IMR-90 (cell line): ENCODE measurements at regions not wholly inside any gene's neighbourhood (a gene's known extent, or its start where the extent isn't known, plus 50 kb on each side); places are given as distances from the start of the nearest gene placed in this dataset.

Source experiments
- FOS ChIP-seq: fragments of 150-350 bp; IDR thresholded peaks from 2 replicates; pipeline ENCODE4 v1.6.1; 2016; ENCODE audit warnings: low read depth, low read length
- NFE2L2 ChIP-seq: fragments of 150-350 bp; IDR thresholded peaks from 2 replicates; pipeline ENCODE4 v1.6.1; 2016; ENCODE audit warnings: low read depth, mild to moderate bottlenecking, low read length
- POLR2A ChIP-seq: IDR thresholded peaks from 2 replicates; pipeline ENCODE4 v1.6.1; 2012; ENCODE audit warnings: mild to moderate bottlenecking, low read depth, low read length
- RCOR1 ChIP-seq: IDR thresholded peaks from 2 replicates; pipeline ENCODE4 v1.6.1; 2012; ENCODE audit warnings: mild to moderate bottlenecking, low read length, improper control_type of control experiment; ENCODE audit not compliant: insufficient replicate concordance
- RFX5 ChIP-seq: IDR thresholded peaks from 2 replicates; pipeline ENCODE4 v1.8.0; 2012; ENCODE audit warnings: low read depth, mild to moderate bottlenecking, low read length, moderate library complexity
- SMC3 ChIP-seq: fragments of 150-350 bp; IDR thresholded peaks from 2 replicates; pipeline ENCODE4 v1.6.1; 2016; ENCODE audit warnings: low read depth, mild to moderate bottlenecking, antibody characterized with exemption, low read length, moderate library complexity
- TF ChIP-seq, protein P1 (sequence below): conservative IDR thresholded peaks from 2 replicates; pipeline ENCODE4 v1.5.1; 2012; ENCODE audit warnings: mild to moderate bottlenecking, low read depth, low read length, improper control_type of control experiment

DNA sequence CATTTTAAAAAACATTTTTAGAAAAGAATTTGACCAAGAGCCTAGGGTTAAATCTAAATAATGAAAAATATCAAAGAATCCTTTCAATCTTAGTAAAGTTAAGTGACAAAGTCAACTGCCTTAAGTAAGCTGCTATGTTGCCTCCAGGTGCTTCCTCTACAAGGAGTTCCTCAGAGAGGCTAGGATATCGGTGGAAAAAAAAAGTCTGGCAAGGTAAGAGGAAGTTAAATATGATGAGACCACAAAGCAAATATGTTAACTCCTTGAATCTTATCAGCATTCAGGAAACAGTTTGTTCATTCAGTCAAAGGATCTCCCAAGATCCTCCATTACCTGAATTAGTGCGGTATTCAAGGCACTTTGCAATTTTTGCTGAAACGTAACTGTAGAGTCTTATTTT lies 563.5 kb downstream of the PTPRC start:
- TF ChIP-seq POLR2A (no peak), SMC3 (no peak), RFX5 (no peak), FOS (no peak), RCOR1 (no peak), NFE2L2 (no peak)
- TF ChIP-seq, protein P1, sequence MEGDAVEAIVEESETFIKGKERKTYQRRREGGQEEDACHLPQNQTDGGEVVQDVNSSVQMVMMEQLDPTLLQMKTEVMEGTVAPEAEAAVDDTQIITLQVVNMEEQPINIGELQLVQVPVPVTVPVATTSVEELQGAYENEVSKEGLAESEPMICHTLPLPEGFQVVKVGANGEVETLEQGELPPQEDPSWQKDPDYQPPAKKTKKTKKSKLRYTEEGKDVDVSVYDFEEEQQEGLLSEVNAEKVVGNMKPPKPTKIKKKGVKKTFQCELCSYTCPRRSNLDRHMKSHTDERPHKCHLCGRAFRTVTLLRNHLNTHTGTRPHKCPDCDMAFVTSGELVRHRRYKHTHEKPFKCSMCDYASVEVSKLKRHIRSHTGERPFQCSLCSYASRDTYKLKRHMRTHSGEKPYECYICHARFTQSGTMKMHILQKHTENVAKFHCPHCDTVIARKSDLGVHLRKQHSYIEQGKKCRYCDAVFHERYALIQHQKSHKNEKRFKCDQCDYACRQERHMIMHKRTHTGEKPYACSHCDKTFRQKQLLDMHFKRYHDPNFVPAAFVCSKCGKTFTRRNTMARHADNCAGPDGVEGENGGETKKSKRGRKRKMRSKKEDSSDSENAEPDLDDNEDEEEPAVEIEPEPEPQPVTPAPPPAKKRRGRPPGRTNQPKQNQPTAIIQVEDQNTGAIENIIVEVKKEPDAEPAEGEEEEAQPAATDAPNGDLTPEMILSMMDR: no peak
